IMR-90 (cell line): ENCODE measurements at regions not wholly inside any gene's neighbourhood (a gene's known extent, or its start where the extent isn't known, plus 50 kb on each side); places are given as distances from the start of the nearest gene placed in this dataset.

ENCODE experiments used
- ATAC-seq: fragments of 200-7000 bp; cut with Tn5 transposase; 2 replicates; pipeline ENCODE4 v1.9.1; 2020; ENCODE audit warnings: low read depth, mild to moderate bottlenecking, moderate library complexity
- BruUV-seq: library from RNA; stranded (reverse); fragments of 400-500 nt; replicated peaks from 2 replicates; lab custom pipeline; 2021; lab: Mats Ljungman, UMichigan
- CTCF ChIA-PET: fragments of 300-600 bp; formaldehyde crosslinking; extraction: SDS; loops from one replicate; lab custom pipeline; 2021; ENCODE audit warnings: antibody characterized with exemption; lab: Yijun Ruan, JAX
- POLR2A ChIA-PET: fragments of 300-600 bp; sonication (Branson Sonifier 250); formaldehyde crosslinking; loops from one replicate; lab custom pipeline; 2022; ENCODE audit warnings: antibody characterized with exemption; ENCODE audit not compliant: unreplicated experiment; lab: Charles Lee
- DNase-seq: peaks from one replicate; pipeline ENCODE4 v3.0.0; 2013
- H2AFZ ChIP-seq: replicated peaks from 2 replicates; pipeline ENCODE3; 2013; ENCODE audit warnings: low read length, mild to moderate bottlenecking; ENCODE audit not compliant: poor library complexity
- H2AK5ac ChIP-seq: 2 replicates; pipeline ENCODE4 v1.6.1; 2013; ENCODE audit warnings: low read depth, low read length, inconsistent platforms
- H2AK9ac ChIP-seq: replicated peaks from 2 replicates; pipeline ENCODE3; 2013; ENCODE audit warnings: mild to moderate bottlenecking, low read depth, low read length, moderate library complexity; ENCODE audit not compliant: poor library complexity
- H2BK120ac ChIP-seq: 2 replicates; pipeline ENCODE4 v1.6.1; 2013; ENCODE audit warnings: low read depth, low read length, inconsistent platforms
- H2BK15ac ChIP-seq: 3 replicates; pipeline ENCODE4 v1.6.1; 2013; ENCODE audit warnings: low read depth, low read length, inconsistent platforms
- H2BK20ac ChIP-seq: 2 replicates; pipeline ENCODE4 v1.6.1; 2013; ENCODE audit warnings: low read depth, mild to moderate bottlenecking, inconsistent platforms, low read length, moderate library complexity
- H2BK5ac ChIP-seq: 2 replicates; pipeline ENCODE4 v1.6.1; 2013; ENCODE audit warnings: mild to moderate bottlenecking, low read depth, low read length, inconsistent platforms; ENCODE audit not compliant: poor library complexity, severe bottlenecking
- H3K14ac ChIP-seq: replicated peaks from 2 replicates; pipeline ENCODE4 v1.6.1; 2013; ENCODE audit warnings: low read depth, low read length, inconsistent platforms
- H3K18ac ChIP-seq: 2 replicates; pipeline ENCODE4 v1.6.1; 2013; ENCODE audit warnings: low read depth, low read length, control low read depth
- H3K23ac ChIP-seq: 2 replicates; pipeline ENCODE4 v1.6.1; 2013; ENCODE audit warnings: low read depth, low read length, inconsistent platforms
- H3K27ac ChIP-seq: 2 replicates; pipeline ENCODE4 v1.5.1; 2013; ENCODE audit warnings: mild to moderate bottlenecking, control low read depth, low read length; ENCODE audit not compliant: insufficient read depth
- H3K27me3 ChIP-seq: 2 replicates; pipeline ENCODE4 v1.6.1; 2013; ENCODE audit warnings: low read length; ENCODE audit not compliant: control insufficient read depth, insufficient read depth
- H3K36me3 ChIP-seq: 2 replicates; pipeline ENCODE4 v1.6.1; 2013; ENCODE audit warnings: low read length, mixed read lengths; ENCODE audit not compliant: control insufficient read depth, insufficient read depth
- H3K4ac ChIP-seq: 2 replicates; pipeline ENCODE4 v1.6.1; 2013; ENCODE audit warnings: low read depth, low read length, inconsistent platforms
- H3K4me1 ChIP-seq: 2 replicates; pipeline ENCODE4 v1.6.1; 2013; ENCODE audit warnings: low read length, mixed read lengths; ENCODE audit not compliant: control insufficient read depth, insufficient read depth
- H3K4me2 ChIP-seq: 2 replicates; pipeline ENCODE4 v1.6.1; 2013; ENCODE audit warnings: low read depth, mild to moderate bottlenecking, control low read depth, low read length, moderate library complexity
- H3K4me3 ChIP-seq: 2 replicates; pipeline ENCODE4 v1.5.1; 2013; ENCODE audit warnings: low read depth, mild to moderate bottlenecking, control low read depth, low read length, moderate library complexity; ENCODE audit not compliant: insufficient read depth
- H3K56ac ChIP-seq: 2 replicates; pipeline ENCODE4 v1.6.1; 2013; ENCODE audit warnings: low read length, inconsistent platforms; ENCODE audit not compliant: insufficient read depth; ENCODE audit errors: extremely low read depth
- H3K79me1 ChIP-seq, 2 experiments: 2 replicates each; pipeline ENCODE4 v1.6.1; 2013; ENCODE audit warnings: low read length in 2 of 2, inconsistent platforms in 1 of 2, low read depth in 1 of 2
- H3K9ac ChIP-seq: 2 replicates; pipeline ENCODE4 v1.6.1; 2013; ENCODE audit warnings: low read depth, low read length, control low read depth
- H3K9me1 ChIP-seq: 2 replicates; pipeline ENCODE4 v1.6.1; 2013; ENCODE audit warnings: low read length, inconsistent platforms; ENCODE audit not compliant: insufficient read depth
- H3K9me3 ChIP-seq: 2 replicates; pipeline ENCODE4 v1.6.1; 2013; ENCODE audit warnings: low read length; ENCODE audit not compliant: control insufficient read depth, insufficient read depth
- H4K20me1 ChIP-seq: 2 replicates; pipeline ENCODE4 v1.6.1; 2013; ENCODE audit warnings: low read length, inconsistent platforms; ENCODE audit not compliant: insufficient read depth
- H4K5ac ChIP-seq: 2 replicates; pipeline ENCODE4 v1.6.1; 2013; ENCODE audit warnings: mild to moderate bottlenecking, low read depth, low read length, control low read depth
- H4K8ac ChIP-seq, 2 experiments: 2 replicates each; pipeline ENCODE4 v1.6.1; 2013; ENCODE audit warnings: low read depth in 2 of 2, low read length in 2 of 2, control low read depth in 1 of 2, inconsistent platforms in 1 of 2
- H4K91ac ChIP-seq: 2 replicates; pipeline ENCODE4 v1.6.1; 2013; ENCODE audit warnings: low read depth, low read length, inconsistent platforms; ENCODE audit not compliant: insufficient read depth
- BHLHE40 ChIP-seq: fragments of 150-350 bp; IDR thresholded peaks from 2 replicates; pipeline ENCODE4 v1.6.1; 2016; ENCODE audit warnings: mild to moderate bottlenecking, low read depth, low read length
- ELK1 ChIP-seq: fragments of 150-350 bp; IDR thresholded peaks from 2 replicates; pipeline ENCODE4 v1.6.1; 2016; ENCODE audit warnings: low read depth, mild to moderate bottlenecking, low read length, moderate library complexity, borderline replicate concordance
- FOS ChIP-seq: fragments of 150-350 bp; IDR thresholded peaks from 2 replicates; pipeline ENCODE4 v1.6.1; 2016; ENCODE audit warnings: low read depth, low read length
- MAZ ChIP-seq: IDR thresholded peaks from 2 replicates; pipeline ENCODE4 v1.6.1; 2012; ENCODE audit warnings: low read depth, mild to moderate bottlenecking, low read length, improper control_type of control experiment, moderate library complexity, borderline replicate concordance
- MXI1 ChIP-seq: IDR thresholded peaks from 2 replicates; pipeline ENCODE4 v1.6.1; 2012; ENCODE audit warnings: low read depth, mild to moderate bottlenecking, low read length, moderate library complexity, borderline replicate concordance
- NFE2L2 ChIP-seq: fragments of 150-350 bp; IDR thresholded peaks from 2 replicates; pipeline ENCODE4 v1.6.1; 2016; ENCODE audit warnings: low read depth, mild to moderate bottlenecking, low read length
- POLR2A ChIP-seq: IDR thresholded peaks from 2 replicates; pipeline ENCODE4 v1.6.1; 2012; ENCODE audit warnings: mild to moderate bottlenecking, low read depth, low read length
- RCOR1 ChIP-seq: IDR thresholded peaks from 2 replicates; pipeline ENCODE4 v1.6.1; 2012; ENCODE audit warnings: mild to moderate bottlenecking, low read length, improper control_type of control experiment; ENCODE audit not compliant: insufficient replicate concordance
- RFX5 ChIP-seq: IDR thresholded peaks from 2 replicates; pipeline ENCODE4 v1.8.0; 2012; ENCODE audit warnings: low read depth, mild to moderate bottlenecking, low read length, moderate library complexity
- WGBS, 2 experiments: methylation state at CpG; one replicate each; pipeline versions ENCODE4 v1.1.5 to v1.1.7; 2013; ENCODE audit warnings: missing lambda C conversion rate in 2 of 2; ENCODE audit not compliant: insufficient read length in 1 of 2; ENCODE audit errors: extremely low coverage in 2 of 2; 5-methylcytosine and 5-hydroxymethylcytosine counted together
- dilution Hi-C: fragments of 300-500 bp; cut with HindIII; formaldehyde crosslinking; loops from one replicate; pipeline ENCODE4 v1.14.3; 2018; ENCODE audit warnings: low sequenced_read_pairs; ENCODE audit not compliant: unreplicated experiment
- in situ Hi-C: fragments of 300-500 bp; cut with MboI; formaldehyde crosslinking; loops from 3 replicates; pipeline ENCODE4 v1.14.3; 2019; ENCODE audit warnings: low sequenced_read_pairs, inconsistent platforms, mixed read lengths
- intact Hi-C: fragments of 100-400 bp; cut with micrococcal nuclease; formaldehyde crosslinking; loops from 2 replicates; pipeline ENCODE4 v1.10.0; 2022
- TF ChIP-seq, protein P1 (sequence below): conservative IDR thresholded peaks from 2 replicates; pipeline ENCODE4 v1.5.1; 2012; ENCODE audit warnings: mild to moderate bottlenecking, low read depth, low read length, improper control_type of control experiment
- TF ChIP-seq, protein P2 (sequence below): fragments of 150-350 bp; IDR thresholded peaks from 2 replicates; pipeline ENCODE4 v1.6.1; 2017; ENCODE audit warnings: mild to moderate bottlenecking, antibody characterized with exemption, low read length, low read depth

DNA sequence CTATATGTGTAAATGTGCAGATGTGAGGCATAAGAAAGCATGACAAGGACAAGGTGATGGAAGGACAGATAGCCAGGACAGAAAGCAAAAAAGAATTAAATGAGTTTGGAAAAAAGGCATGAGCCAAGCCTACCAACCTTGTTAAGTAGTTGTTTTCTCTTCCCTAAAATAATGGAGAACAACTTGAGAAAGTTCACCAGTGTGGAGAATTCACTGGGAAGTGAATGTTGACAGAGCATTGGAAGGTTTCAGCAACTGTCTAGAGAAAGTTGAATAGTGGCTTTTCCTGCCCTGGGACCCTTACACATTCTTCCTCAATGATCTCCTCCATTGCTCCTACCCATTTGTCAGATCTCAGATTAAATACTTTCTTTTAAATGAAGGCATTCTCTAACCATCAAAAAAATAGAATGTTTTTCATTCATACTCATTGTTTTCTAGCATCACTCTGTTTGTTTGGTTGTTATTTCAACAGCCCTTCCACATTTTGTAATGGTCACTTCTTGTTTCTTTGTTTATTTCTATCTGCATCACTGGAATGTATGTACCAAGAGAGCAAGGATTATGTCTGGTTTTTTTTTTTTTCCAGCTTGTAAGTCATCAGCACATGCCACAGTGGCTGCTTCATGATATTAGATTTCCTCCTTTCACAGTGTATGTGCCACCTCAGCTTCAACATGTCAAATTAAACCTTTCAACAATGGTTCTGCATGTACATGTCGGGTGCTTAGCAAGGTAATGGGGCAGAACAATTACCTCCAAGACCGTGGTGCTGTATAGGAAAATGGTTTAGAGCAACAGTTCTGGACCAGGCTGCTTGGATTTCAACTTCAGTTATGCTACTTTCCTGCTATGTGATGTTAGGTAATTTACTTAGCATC is 586.0 kb upstream of the VRK2 start:
- Histone ChIP-seq H3K4me2 (no peak overlapping the region), H3K4ac (no peak overlapping the region), H3K36me3 (no peaks in the 10 kb centered on the region), H3K9me1 (no peaks in the 10 kb centered on the region), H3K14ac (no peak overlapping the region), H3K27me3 (no peaks in the 10 kb centered on the region), H3K4me3 (no peak overlapping the region), H3K56ac (no peak overlapping the region), H2BK120ac (no peak overlapping the region), H4K5ac (no peak overlapping the region), H2BK5ac (no peak overlapping the region), H2AK5ac (no peak overlapping the region), H3K27ac (no peak overlapping the region), H4K91ac (no peak overlapping the region), H3K9me3 (no peaks in the 10 kb centered on the region), H2AK9ac (no peak overlapping the region), H3K23ac (no peak overlapping the region), H2AFZ (no peak overlapping the region), H2BK20ac (no peak overlapping the region), H4K8ac (no peak overlapping the region), H4K20me1 (no peaks in the 10 kb centered on the region), H3K18ac (no peak overlapping the region), H3K79me1 (no peaks in the 10 kb centered on the region), H3K9ac (no peak overlapping the region), H2BK15ac (no peak overlapping the region), H3K4me1 (no peaks in the 10 kb centered on the region)
- no CpG with 5 or more reads among the region's 2 CpGs for WGBS, 2 experiments
- dilution Hi-C loops (no loop called here), in situ Hi-C loops (no loop called here), intact Hi-C loops (no loop called here)
- ChIA-PET POLR2A (no interaction called here), CTCF (no interaction called here)
- TF ChIP-seq NFE2L2, result no peak
- TF ChIP-seq BHLHE40, result no peak
- no peak for TF ChIP-seq POLR2A
- TF ChIP-seq RFX5, result no peak
- no peak for TF ChIP-seq MXI1
- TF ChIP-seq, protein P1, sequence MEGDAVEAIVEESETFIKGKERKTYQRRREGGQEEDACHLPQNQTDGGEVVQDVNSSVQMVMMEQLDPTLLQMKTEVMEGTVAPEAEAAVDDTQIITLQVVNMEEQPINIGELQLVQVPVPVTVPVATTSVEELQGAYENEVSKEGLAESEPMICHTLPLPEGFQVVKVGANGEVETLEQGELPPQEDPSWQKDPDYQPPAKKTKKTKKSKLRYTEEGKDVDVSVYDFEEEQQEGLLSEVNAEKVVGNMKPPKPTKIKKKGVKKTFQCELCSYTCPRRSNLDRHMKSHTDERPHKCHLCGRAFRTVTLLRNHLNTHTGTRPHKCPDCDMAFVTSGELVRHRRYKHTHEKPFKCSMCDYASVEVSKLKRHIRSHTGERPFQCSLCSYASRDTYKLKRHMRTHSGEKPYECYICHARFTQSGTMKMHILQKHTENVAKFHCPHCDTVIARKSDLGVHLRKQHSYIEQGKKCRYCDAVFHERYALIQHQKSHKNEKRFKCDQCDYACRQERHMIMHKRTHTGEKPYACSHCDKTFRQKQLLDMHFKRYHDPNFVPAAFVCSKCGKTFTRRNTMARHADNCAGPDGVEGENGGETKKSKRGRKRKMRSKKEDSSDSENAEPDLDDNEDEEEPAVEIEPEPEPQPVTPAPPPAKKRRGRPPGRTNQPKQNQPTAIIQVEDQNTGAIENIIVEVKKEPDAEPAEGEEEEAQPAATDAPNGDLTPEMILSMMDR, result no peak
- no peak for TF ChIP-seq MAZ
- no peak for TF ChIP-seq FOS
- TF ChIP-seq, protein P2, sequence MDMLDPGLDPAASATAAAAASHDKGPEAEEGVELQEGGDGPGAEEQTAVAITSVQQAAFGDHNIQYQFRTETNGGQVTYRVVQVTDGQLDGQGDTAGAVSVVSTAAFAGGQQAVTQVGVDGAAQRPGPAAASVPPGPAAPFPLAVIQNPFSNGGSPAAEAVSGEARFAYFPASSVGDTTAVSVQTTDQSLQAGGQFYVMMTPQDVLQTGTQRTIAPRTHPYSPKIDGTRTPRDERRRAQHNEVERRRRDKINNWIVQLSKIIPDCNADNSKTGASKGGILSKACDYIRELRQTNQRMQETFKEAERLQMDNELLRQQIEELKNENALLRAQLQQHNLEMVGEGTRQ, result no peak
- TF ChIP-seq RCOR1, result no peak
- no peak for TF ChIP-seq ELK1
- ATAC-seq (no peak), DNase-seq (no peak)
- no TSS peak for BruUV-seq
